ENCODE measurements at regions not wholly inside any gene's neighbourhood (a gene's known extent, or its start where the extent isn't known, plus 50 kb on each side); places are given as distances from the start of the nearest gene placed in this dataset.

DNA sequence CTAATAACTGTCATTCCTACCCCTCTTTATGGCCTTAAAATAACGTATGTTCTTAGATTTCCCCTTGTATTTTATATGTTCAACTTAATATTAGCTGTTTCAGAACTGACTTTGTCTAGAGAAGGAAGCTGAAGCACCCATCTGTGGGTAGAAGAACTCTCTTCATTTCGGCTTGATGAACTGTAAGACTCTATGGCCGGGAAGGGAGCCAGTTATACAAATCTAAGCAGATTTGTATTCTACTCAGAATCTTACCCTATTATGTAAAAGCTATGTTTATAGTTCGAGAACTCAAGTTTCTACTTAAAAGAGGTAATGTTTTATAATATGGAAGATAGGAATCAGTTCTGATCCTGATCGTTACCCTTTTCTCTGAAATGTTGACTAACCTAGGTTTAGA, 390.9 kb upstream of the PRICKLE1 start:
- Histone ChIP-seq H3K36me3 (replicated peaks in 1 of 2; ENCODE audit: control insufficient read depth in 1 of 2, insufficient read depth in 2 of 2, low read length in 2 of 2) (no peaks in the 10 kb centered on the region), H4K20me1 (ENCODE audit: insufficient read depth, low read length) (no peaks in the 10 kb centered on the region), H3K4me2 (replicated peaks; ENCODE audit: extremely low read depth, low read length, poor library complexity, severe bottlenecking) (no peak overlapping the region), H3K79me2 (ENCODE audit: insufficient read depth, low read length) (no peaks in the 10 kb centered on the region), H3K9me3 (replicated peaks in 1 of 2; ENCODE audit: control insufficient read depth in 1 of 2, insufficient read depth in 1 of 2, low read length in 2 of 2) (peaks cover 0 to 4% of the 10 kb centered on the region in 2 donors), H3K4me3 (replicated peaks in 1 of 3; ENCODE audit: low read depth in 2 of 3, low read length in 3 of 3) (no peak overlapping the region), H3K27me3 (ENCODE audit: control insufficient read depth in 2 of 2, insufficient read depth in 2 of 2, low read length in 2 of 2) (no peaks in the 10 kb centered on the region), H3K27ac (ENCODE audit: low read depth in 1 of 2, low read length in 2 of 2) (no peak overlapping the region), H2AFZ (ENCODE audit: insufficient read depth, low read depth, low read length, poor library complexity, severe bottlenecking) (no peak overlapping the region), H3K9ac (ENCODE audit: insufficient read depth, low read length, poor library complexity, severe bottlenecking) (no peak overlapping the region), H3K4me1 (ENCODE audit: control insufficient read depth in 1 of 2, insufficient read depth in 2 of 2, low read length in 2 of 2) (no peaks in the 10 kb centered on the region)
- WGBS (ENCODE audit: insufficient coverage), result no CpG with 5 or more reads among the region's 5 CpGs
- Mint-ChIP-seq H3K4me3 (no peak overlapping the region), H3K27ac (no peak overlapping the region), H3K4me1 (no peaks in the 10 kb centered on the region), H3K27me3 (ENCODE audit: low read depth in 3 of 3) (no peaks in the 10 kb centered on the region), H3K36me3 (no peaks in the 10 kb centered on the region), H3K9me3 (peaks cover 0 to 8% (median 2%) of the 10 kb centered on the region in 7 donors)
- TF ChIP-seq, protein P1, sequence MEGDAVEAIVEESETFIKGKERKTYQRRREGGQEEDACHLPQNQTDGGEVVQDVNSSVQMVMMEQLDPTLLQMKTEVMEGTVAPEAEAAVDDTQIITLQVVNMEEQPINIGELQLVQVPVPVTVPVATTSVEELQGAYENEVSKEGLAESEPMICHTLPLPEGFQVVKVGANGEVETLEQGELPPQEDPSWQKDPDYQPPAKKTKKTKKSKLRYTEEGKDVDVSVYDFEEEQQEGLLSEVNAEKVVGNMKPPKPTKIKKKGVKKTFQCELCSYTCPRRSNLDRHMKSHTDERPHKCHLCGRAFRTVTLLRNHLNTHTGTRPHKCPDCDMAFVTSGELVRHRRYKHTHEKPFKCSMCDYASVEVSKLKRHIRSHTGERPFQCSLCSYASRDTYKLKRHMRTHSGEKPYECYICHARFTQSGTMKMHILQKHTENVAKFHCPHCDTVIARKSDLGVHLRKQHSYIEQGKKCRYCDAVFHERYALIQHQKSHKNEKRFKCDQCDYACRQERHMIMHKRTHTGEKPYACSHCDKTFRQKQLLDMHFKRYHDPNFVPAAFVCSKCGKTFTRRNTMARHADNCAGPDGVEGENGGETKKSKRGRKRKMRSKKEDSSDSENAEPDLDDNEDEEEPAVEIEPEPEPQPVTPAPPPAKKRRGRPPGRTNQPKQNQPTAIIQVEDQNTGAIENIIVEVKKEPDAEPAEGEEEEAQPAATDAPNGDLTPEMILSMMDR (IDR thresholded peaks at IDR 0.05), result no peak
- no peak for DNase-seq
- intact Hi-C loops (cut with micrococcal nuclease), result no loop called here

DNA sequence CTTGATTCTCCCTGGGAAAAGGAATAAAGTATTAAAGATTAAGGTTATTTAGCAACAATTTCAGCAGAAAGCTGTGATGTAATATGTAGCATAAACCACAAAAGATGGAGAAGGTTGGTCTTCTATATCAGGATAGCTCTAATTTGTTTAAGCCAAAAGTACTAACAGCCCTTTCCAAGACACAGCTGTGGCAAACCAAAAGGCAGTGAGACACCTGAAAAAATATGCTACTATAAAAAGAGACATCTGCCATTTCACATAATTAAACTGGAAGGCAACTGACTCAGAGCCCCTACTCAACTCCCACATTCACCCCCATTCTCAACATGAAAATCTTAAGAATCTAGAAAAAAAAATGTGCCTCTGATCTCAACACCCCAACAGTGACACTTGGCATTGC, 390.2 kb upstream of the PRICKLE1 start:
- H3K4me1 ChIP-seq (ENCODE audit: control insufficient read depth in 1 of 2, insufficient read depth in 2 of 2, low read length in 2 of 2), result no peaks in the 10 kb centered on the region
- H3K27ac ChIP-seq (ENCODE audit: low read depth in 1 of 2, low read length in 2 of 2), result no peak overlapping the region
- Mint-ChIP-seq H3K36me3 (no peaks in the 10 kb centered on the region), H3K4me3 (no peak overlapping the region), H3K27ac (no peak overlapping the region), H3K9me3 (peaks cover 2 to 8% (median 5%) of the 10 kb centered on the region in 7 donors), H3K4me1 (no peaks in the 10 kb centered on the region), H3K27me3 (ENCODE audit: low read depth in 3 of 3) (peaks cover 0 to 1% (median 0%) of the 10 kb centered on the region in 3 donors)
- no peak overlapping the region for H2AFZ ChIP-seq (ENCODE audit: insufficient read depth, low read depth, low read length, poor library complexity, severe bottlenecking)
- no peaks in the 10 kb centered on the region for H3K79me2 ChIP-seq (ENCODE audit: insufficient read depth, low read length)
- no peaks in the 10 kb centered on the region for H3K36me3 ChIP-seq (replicated peaks in 1 of 2; ENCODE audit: control insufficient read depth in 1 of 2, insufficient read depth in 2 of 2, low read length in 2 of 2)
- peaks cover 0 to 4% of the 10 kb centered on the region in 2 donors for H3K9me3 ChIP-seq (replicated peaks in 1 of 2; ENCODE audit: control insufficient read depth in 1 of 2, insufficient read depth in 1 of 2, low read length in 2 of 2)
- no peak overlapping the region for H3K9ac ChIP-seq (ENCODE audit: insufficient read depth, low read length, poor library complexity, severe bottlenecking)
- no peaks in the 10 kb centered on the region for H4K20me1 ChIP-seq (ENCODE audit: insufficient read depth, low read length)
- DNase-seq, result no peak
- H3K27me3 ChIP-seq (ENCODE audit: control insufficient read depth in 2 of 2, insufficient read depth in 2 of 2, low read length in 2 of 2), result no peaks in the 10 kb centered on the region
- no peak overlapping the region for H3K4me3 ChIP-seq (replicated peaks in 1 of 3; ENCODE audit: low read depth in 2 of 3, low read length in 3 of 3)
- intact Hi-C loops (cut with micrococcal nuclease), result no loop called here
- TF ChIP-seq, protein P1 (IDR thresholded peaks at IDR 0.05), result no peak
- H3K4me2 ChIP-seq (replicated peaks; ENCODE audit: extremely low read depth, low read length, poor library complexity, severe bottlenecking), result no peak overlapping the region
